NCI-H146 treated with DMSO at 0.1 percent for 48 hours (cell line): ENCODE measurements at regions not wholly inside any gene's neighbourhood (a gene's known extent, or its start where the extent isn't known, plus 50 kb on each side); places are given as distances from the start of the nearest gene placed in this dataset.
"Not testable (repeated sequence)": the region's sequence is repeated elsewhere in the genome, so short reads cannot be mapped to it uniquely, and the experiment has no call there.

Source experiments
- DNase-seq: peaks from one replicate; lab custom pipeline; 2025; ENCODE audit not compliant: unreplicated experiment; lab: John Stamatoyannopoulos, UW

GRCh38 chr10:6885284-6885683 lies 305.2 kb upstream of the PRKCQ start:
- DNase-seq, result no peak

- DNase-seq, result no peak
Measured at GRCh38 chr10:6881987-6882386, 301.9 kb upstream of the PRKCQ start.

DNA sequence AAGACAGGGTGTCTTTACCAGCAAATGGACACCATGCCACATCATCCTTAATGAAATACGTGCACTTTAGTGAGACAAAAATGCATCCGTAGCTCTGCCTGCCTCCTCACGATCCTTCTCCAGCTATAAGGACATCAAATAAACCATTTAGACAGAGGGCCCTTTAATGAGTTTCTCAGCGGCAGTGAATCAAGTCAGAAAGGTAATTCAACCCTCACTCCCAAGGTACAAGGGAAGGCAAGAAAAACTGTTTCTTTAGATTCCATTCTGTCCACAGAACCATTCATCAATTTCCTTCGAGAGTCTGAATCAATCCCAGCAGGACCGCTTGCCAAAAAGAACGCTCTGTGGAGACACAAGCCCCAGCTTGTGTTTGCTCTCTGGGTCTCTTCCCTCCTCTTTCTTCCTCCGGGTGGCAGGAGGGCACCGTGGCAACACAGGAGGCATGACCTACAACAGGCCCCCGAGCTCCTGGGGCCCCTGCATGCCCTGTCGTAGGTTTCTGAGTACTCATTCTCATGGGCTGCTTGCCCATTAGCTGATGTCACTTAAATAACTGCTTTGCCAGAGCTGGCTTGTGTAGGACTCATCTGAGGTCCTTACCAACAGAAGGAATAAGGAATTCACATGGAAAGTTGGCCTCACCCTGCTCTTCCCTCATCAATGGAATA lies 297.8 kb upstream of the PRKCQ start:
- peak; percentile 52 for DNase-seq

- peak; percentile 79 for DNase-seq
Measured at GRCh38 chr10:6877336-6877721, 297.3 kb upstream of the PRKCQ start.

- no peak for DNase-seq
Measured at GRCh38 chr10:6875269-6875865, 295.3 kb upstream of the PRKCQ start.

DNA sequence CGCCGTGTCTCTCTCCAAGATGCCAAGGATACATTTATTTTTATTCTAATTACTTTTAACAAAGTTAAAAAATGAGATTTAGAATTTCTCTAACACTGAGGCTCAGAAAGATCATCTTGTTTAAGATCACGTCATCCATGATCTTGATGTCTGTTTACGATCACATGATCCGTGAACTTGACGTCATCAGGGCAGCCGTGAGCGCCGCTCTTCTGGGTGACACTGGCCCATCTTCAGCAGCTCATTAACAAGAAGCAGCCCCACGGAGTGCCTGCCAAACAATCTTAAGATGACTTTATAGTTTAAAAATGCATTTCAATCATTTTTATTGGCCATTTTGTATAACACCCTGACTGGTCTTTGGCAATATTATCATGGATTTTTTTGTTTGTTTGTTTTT lies 291.1 kb upstream of the PRKCQ start:
- DNase-seq, result no peak

- peak; percentile 94 for DNase-seq
Measured at GRCh38 chr10:6868036-6868725, 288.1 kb upstream of the PRKCQ start.

DNA sequence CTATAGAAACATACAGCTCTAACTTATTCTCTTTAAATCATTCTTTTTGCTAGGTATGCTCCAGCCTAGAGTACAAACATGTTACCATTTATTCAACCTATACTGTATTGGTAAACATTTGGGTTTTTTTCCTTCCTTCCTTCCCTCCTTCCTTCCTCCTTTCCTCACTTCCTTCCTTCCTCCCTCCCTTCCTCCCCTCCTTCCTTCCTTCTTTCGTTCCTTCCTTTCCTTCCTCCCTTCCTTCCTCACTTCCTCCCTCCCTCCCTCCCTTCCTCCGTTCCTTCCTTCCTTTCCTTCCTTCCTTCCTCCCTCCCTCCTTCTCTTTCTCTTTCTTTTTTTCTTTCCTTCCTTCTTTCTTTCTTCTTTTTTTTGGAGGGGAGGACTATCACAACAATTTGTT lies 286.7 kb upstream of the PRKCQ start:
- DNase-seq, result no peak

- no peak for DNase-seq
Measured at GRCh38 chr10:6864142-6864541, 284.1 kb upstream of the PRKCQ start.

DNA sequence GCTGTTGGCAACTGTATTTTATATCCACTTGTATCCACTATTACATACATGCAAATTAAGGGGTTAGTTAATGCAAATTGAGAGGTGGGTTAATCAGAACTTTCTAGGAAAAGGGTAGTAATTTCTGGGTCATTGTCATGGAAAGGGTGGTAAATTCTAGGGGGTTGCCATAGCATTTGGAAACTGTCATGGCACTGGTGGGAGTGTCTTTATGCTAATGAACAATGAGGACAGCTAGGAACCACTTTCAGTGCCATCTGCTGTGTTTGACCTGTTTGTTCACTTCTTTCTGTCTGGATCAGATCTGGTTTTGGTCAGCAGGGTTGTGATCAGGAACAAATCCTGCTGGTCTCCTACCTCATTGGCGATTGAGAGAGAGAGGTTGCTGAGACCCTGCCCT lies 283.3 kb upstream of the PRKCQ start:
- no peak for DNase-seq

GRCh38 chr10:6850452-6850851 lies 270.4 kb upstream of the PRKCQ start:
- DNase-seq, result no peak

DNA sequence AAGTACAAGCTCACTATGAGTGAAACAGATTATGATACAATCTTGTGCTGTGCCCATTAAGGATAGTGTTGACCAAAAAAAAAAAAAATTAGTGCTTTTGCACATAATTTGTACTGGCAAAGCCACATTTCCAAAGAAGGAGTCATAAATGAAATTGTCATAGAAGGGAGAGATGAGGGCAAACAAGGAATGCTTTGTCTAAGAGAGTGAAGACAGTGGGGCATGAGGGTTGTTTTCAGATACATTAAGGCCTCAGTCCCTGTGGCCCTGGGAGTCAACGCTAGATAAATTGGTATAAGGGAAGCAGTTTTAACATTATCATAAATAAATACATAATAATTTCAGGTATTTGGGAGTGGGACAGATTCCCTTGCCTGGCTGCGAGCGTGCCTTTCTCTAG lies 267.5 kb upstream of the PRKCQ start:
- DNase-seq, result no peak

- DNase-seq, result no peak
Measured at GRCh38 chr10:6843894-6844650, 264.0 kb upstream of the PRKCQ start.

- peak; percentile 86 for DNase-seq
Measured at GRCh38 chr10:6843481-6843881, 263.4 kb upstream of the PRKCQ start.

- DNase-seq, result no peak
Measured at GRCh38 chr10:6842722-6843121, 262.6 kb upstream of the PRKCQ start.

GRCh38 chr10:6841761-6842160 lies 261.7 kb upstream of the PRKCQ start:
- no peak for DNase-seq

GRCh38 chr10:6840766-6841165 lies 260.7 kb upstream of the PRKCQ start:
- DNase-seq, result no peak

DNA sequence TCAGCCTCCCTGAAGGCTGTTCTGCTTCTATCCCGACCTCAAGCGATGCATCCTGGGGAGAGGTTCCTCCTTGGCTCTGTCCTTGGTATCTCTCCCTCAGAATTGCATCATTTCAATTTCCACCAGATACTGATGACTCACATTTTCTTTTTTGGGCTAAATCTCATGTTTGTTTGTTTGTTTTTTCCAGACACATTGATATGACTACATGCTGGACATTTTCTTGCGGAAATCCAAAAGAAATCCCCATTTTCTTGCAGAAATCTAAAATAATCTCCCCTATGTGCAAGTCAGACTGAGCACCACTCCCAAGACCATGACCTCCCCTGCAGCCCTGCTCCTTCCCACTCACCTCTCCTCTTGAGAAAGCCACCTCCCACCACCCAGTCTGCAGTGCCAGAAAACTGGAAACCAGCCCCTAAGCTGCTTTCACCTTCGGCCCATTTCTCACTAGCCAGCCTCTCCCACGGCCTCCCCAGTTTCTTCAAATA lies 260.2 kb upstream of the PRKCQ start:
- no peak for DNase-seq

GRCh38 chr10:6838118-6838517 lies 258.0 kb upstream of the PRKCQ start:
- DNase-seq, result peak; percentile 22

DNA sequence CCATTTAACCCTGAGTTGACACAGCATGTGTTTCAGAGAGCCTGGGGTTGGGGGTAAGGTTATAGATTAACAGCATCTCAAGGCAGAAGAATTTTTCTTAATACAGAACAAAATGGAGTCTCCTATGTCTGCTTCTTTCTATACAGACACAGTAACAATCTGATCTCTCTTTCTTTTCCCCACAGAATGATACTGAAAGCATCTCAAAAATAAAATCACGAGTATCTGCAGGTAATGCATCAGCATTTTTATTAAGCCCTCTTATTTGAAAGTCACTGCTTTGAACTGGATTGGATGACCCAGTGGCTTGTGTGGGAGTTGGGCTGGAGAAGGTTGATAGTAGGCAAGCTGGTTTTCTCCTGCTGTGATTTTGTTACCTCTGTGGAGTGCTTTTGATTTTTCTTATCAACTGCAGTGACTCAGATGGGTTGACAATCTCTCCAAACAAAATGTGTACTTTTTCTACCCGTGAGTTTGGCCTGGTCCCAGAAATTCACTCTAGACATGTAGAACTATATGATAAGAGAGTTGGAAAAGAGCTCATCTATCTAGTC lies 253.5 kb upstream of the PRKCQ start:
- DNase-seq, result no peak

DNA sequence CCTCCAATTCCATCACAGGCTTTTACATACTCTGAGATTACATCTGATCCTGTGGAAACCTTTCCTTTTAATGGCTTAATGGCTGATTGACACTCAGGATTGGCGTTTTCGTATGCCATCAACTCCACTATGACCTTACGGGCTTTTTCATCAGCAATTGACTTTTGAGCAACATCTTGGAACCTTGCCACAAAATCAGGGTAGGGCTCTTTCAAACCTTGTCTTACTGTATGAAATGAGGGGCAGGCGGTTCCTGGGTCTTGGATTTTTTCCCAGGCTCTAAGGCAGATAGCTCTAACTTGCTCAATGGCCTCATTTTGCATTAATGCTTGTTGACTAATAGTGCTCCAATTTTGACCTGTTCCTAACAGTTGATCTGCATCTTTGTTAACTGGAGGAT lies 250.9 kb upstream of the PRKCQ start:
- DNase-seq, result not testable (repeated sequence)
